ENCODE measurements at regions not wholly inside any gene's neighbourhood (a gene's known extent, or its start where the extent isn't known, plus 50 kb on each side); places are given as distances from the start of the nearest gene placed in this dataset.
"Not testable (repeated sequence)": the region's sequence is repeated elsewhere in the genome, so short reads cannot be mapped to it uniquely, and the experiment has no call there.

DNA sequence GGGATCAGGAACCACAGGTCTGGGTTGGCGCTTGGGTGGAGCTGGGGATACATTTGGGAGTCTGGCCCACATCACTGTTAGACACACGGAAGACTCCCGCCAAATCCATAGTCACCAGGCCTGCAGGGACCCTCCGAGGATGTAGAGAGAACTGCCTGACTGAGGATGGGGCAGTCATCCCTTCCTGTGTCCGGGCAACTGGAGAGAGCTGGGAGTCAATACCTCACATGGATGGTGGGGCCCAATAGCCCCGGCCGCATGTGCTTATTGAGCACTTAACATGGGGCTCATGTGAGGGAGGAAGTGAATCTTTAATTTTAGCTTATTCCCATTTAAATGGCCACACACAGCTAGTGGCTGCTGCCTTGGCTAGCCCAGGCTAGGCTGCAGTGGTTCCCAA is 124.5 kb downstream of the TLR5 start:
- Mint-ChIP-seq H3K27me3 (no peaks in the 10 kb centered on the region), H3K4me3 (no peak overlapping the region), H3K4me1 (ENCODE audit: unreplicated experiment) (peaks cover 40% of the 10 kb centered on the region), H3K36me3 (peaks cover 5% of the 10 kb centered on the region), H3K9me3 (peaks cover 8% of the 10 kb centered on the region), H3K27ac (no peak overlapping the region)
- TF ChIP-seq, protein P1, sequence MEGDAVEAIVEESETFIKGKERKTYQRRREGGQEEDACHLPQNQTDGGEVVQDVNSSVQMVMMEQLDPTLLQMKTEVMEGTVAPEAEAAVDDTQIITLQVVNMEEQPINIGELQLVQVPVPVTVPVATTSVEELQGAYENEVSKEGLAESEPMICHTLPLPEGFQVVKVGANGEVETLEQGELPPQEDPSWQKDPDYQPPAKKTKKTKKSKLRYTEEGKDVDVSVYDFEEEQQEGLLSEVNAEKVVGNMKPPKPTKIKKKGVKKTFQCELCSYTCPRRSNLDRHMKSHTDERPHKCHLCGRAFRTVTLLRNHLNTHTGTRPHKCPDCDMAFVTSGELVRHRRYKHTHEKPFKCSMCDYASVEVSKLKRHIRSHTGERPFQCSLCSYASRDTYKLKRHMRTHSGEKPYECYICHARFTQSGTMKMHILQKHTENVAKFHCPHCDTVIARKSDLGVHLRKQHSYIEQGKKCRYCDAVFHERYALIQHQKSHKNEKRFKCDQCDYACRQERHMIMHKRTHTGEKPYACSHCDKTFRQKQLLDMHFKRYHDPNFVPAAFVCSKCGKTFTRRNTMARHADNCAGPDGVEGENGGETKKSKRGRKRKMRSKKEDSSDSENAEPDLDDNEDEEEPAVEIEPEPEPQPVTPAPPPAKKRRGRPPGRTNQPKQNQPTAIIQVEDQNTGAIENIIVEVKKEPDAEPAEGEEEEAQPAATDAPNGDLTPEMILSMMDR (conservative IDR thresholded peaks at IDR 0.05): no peak
- DNase-seq (ENCODE audit: extremely low spot score, unreplicated experiment): no peak

DNA sequence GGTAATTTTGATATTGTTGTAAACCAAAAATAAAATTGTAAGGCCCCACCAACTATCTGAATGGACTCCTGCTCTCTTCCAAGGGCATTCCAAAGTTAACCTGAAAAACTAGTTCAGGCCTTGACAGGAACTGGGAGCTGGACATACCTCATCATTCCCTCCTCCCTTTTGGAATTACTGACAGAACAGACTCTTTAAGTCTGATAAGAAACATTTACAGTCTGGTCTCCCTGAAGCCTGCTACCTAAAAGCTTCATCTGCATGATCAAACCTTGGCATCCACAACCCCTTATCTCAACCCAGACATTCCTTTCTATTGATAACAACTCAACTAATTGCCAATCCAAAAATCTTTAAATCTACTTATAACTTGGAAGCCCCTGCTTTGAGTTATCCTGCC is 123.8 kb downstream of the TLR5 start:
- peaks cover 5% of the 10 kb centered on the region for H3K36me3 Mint-ChIP-seq
- H3K4me1 Mint-ChIP-seq (ENCODE audit: unreplicated experiment): peaks cover 47% of the 10 kb centered on the region

GRCh38 chr1:223020770-223021169 is 122.3 kb downstream of the TLR5 start:
- Mint-ChIP-seq H3K4me1 (ENCODE audit: unreplicated experiment) (peaks cover 41% of the 10 kb centered on the region), H3K9me3 (peaks cover 14% of the 10 kb centered on the region), H3K27me3 (peaks cover 3% of the 10 kb centered on the region), H3K27ac (no peak overlapping the region), H3K36me3 (peaks cover 5% of the 10 kb centered on the region), H3K4me3 (no peak overlapping the region)
- TF ChIP-seq, protein P1 (conservative IDR thresholded peaks at IDR 0.05): no peak
- no peak for DNase-seq (ENCODE audit: extremely low spot score, unreplicated experiment)

More for the DNA sequence above, 123.8 kb downstream of the TLR5 start:
- Mint-ChIP-seq H3K27ac (no peak overlapping the region), H3K27me3 (no peaks in the 10 kb centered on the region), H3K4me3 (no peak overlapping the region), H3K9me3 (peaks cover 13% of the 10 kb centered on the region)
- TF ChIP-seq, protein P1 (conservative IDR thresholded peaks at IDR 0.05): no peak
- DNase-seq (ENCODE audit: extremely low spot score, unreplicated experiment): no peak

DNA sequence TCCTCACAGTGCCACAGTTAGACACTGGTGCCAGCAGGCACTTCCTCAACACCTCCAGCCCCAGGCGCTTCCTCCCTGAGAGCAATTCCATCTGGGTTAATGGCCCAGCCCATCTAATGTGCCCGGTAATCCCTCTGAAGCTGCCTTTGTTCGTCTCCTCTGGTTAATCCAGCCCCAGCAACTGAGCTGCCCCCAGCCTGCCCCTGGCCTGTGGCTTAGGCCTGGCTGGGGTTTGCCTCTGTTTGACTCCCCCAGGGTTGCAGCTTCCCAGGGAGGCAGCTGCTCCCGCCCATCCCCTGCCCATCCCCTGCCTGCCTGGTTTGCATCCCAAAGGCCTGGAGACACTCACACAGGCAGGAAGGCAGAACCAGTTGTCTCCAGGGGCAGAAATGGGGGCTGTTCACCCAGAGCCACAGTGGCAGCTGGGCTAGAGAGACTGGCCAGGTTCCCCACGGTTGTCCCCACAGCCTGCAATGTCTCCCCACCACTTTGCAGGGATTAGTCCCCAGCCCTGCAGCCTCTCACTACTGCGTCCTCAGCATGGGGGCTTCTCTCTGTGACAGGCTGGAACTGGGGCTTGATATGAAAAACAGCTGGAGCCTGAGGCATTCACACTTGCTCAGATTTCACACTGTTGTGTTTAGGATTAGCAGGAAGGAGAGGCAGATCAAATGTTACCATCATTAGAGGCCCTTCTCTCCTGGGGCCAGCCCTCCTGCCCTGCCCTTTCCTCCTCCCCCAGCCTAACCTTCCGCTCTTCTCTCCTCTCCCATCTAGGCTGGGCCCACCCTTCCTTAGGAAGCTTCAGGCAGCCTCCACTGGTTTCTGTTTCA is 120.2 kb downstream of the TLR5 start:
- H3K36me3 Mint-ChIP-seq: peaks cover 4% of the 10 kb centered on the region
- H3K27ac Mint-ChIP-seq: peak overlapping the region; percentile 68
- DNase-seq (ENCODE audit: extremely low spot score, unreplicated experiment): no peak
- H3K9me3 Mint-ChIP-seq: peaks cover 10% of the 10 kb centered on the region
- peak overlapping the region; percentile 5 for H3K4me3 Mint-ChIP-seq
- H3K27me3 Mint-ChIP-seq: peaks cover 7% of the 10 kb centered on the region
- peaks cover 39% of the 10 kb centered on the region for H3K4me1 Mint-ChIP-seq (ENCODE audit: unreplicated experiment)
- TF ChIP-seq, protein P1 (conservative IDR thresholded peaks at IDR 0.05): no peak

DNA sequence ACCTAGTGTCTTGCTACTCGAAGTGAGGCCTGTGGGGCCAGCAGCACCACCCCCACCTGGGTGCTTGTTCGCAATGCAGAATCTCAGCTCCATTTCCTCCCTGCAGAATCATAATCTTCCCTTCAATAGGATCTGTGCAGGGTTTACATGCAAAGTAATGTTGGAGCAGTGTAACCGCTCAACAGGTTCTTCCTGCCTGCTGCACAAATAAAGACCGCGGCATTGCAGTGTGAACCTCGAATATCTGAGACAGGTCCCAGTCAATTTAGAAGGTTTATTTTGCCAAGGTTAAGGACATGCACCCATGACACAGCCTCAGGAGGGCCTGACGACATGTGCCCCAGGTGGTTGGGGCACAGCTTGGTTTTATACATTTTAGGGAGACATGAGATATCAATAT is 119.2 kb downstream of the TLR5 start:
- Mint-ChIP-seq H3K4me3 (no peak overlapping the region), H3K9me3 (peaks cover 10% of the 10 kb centered on the region), H3K27ac (no peak overlapping the region), H3K4me1 (ENCODE audit: unreplicated experiment) (peaks cover 43% of the 10 kb centered on the region), H3K36me3 (peaks cover 4% of the 10 kb centered on the region), H3K27me3 (peaks cover 12% of the 10 kb centered on the region)
- TF ChIP-seq, protein P1 (conservative IDR thresholded peaks at IDR 0.05): no peak
- no peak for DNase-seq (ENCODE audit: extremely low spot score, unreplicated experiment)

DNA sequence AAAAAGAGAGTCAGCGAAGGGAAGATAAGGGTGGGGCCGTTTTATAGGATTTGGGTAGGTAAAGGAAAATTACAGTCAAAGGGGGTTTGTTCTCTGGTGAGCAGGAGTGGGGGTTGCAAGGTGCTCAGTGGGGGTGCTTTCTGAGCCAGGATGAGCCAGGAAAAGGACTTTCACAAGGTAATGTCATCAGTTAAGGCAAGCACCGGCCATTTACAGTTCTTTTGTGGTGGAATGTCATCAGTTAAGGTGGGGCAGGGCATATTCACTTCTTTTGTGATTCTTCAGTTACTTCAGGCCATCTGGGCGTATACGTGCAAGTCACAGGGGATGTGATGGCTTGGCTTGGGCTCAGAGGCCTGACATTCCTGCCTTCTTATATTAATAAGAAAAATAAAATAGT is 118.6 kb downstream of the TLR5 start:
- H3K36me3 Mint-ChIP-seq; DNase-seq (ENCODE audit: extremely low spot score, unreplicated experiment); H3K9me3 Mint-ChIP-seq; H3K27ac Mint-ChIP-seq; H3K4me3 Mint-ChIP-seq: not testable (repeated sequence)
- Mint-ChIP-seq H3K27me3 (peaks cover 18% of the 10 kb centered on the region), H3K4me1 (ENCODE audit: unreplicated experiment) (peaks cover 39% of the 10 kb centered on the region)

DNA sequence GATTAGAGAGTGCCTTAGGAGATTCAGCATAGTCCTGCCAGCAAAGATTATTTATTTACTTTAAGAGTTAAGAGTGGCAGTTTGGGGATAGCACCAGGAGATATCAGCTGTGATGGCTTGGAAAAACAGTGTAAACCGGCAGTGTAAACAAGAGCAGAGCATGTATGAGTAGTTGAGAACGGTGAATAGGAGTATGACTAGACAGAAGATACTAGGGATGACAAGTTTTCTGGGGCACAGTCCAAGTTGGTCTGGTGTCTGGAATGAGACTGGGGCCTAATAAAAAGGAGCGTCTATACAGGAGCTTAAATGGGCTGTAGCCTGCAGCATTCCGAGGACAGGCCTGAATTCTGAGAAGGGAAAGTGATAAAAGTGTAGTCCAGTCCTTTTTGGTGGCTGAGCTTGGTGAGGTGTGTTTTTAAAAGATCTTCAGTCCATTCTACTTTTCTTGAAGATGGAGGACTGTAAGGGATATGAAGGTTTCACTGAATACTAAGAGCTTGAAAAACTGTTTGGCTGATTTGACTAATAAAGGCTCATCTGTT is 117.8 kb downstream of the TLR5 start:
- H3K36me3 Mint-ChIP-seq; H3K9me3 Mint-ChIP-seq; H3K4me3 Mint-ChIP-seq; DNase-seq (ENCODE audit: extremely low spot score, unreplicated experiment): not testable (repeated sequence)
- Mint-ChIP-seq H3K4me1 (ENCODE audit: unreplicated experiment) (peaks cover 40% of the 10 kb centered on the region), H3K27me3 (peaks cover 25% of the 10 kb centered on the region), H3K27ac (peak overlapping the region; percentile 42)

- H3K36me3 Mint-ChIP-seq: not testable (repeated sequence)
- peaks cover 54% of the 10 kb centered on the region for H3K4me1 Mint-ChIP-seq (ENCODE audit: unreplicated experiment)
Observed at GRCh38 chr1:223026639-223027038, 116.4 kb downstream of the TLR5 start.

More at GRCh38 chr1:223026639-223027038, 116.4 kb downstream of the TLR5 start:
- not testable (repeated sequence) for H3K4me3 Mint-ChIP-seq; H3K27ac Mint-ChIP-seq; DNase-seq (ENCODE audit: extremely low spot score, unreplicated experiment); H3K9me3 Mint-ChIP-seq
- peaks cover 36% of the 10 kb centered on the region for H3K27me3 Mint-ChIP-seq

Measured in type B pancreatic cell (in vitro differentiated cells).